GM11168 (cell line): ENCODE measurements at regions not wholly inside any gene's neighbourhood (a gene's known extent, or its start where the extent isn't known, plus 50 kb on each side); places are given as distances from the start of the nearest gene placed in this dataset.

Source experiments
- in situ Hi-C: fragments of 300-500 bp; cut with MboI; formaldehyde crosslinking; loops from one replicate; pipeline ENCODE4 v1.12.0; 2022; ENCODE audit warnings: low sequenced_read_pairs; ENCODE audit not compliant: unreplicated experiment

DNA sequence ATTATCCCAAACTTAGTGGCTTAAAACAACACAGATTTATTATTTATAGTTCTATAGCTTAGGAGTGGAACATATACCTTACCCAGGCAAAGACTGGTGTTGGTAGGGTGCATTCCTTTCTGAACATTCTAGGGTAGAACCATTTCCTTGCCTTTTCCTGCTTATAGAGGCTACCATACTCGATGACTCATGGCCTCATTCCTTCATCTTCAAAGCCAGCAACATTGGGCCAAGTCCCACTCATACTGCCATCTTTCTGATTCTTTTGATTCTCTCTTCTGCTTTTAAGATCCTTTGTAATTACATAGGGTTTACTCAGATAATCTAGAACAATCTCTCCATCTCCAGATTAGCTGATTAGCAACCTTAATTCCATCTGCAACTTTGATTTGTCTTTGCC lies 452.7 kb upstream of the KLF4 start:
- in situ Hi-C loops, result no loop called here

DNA sequence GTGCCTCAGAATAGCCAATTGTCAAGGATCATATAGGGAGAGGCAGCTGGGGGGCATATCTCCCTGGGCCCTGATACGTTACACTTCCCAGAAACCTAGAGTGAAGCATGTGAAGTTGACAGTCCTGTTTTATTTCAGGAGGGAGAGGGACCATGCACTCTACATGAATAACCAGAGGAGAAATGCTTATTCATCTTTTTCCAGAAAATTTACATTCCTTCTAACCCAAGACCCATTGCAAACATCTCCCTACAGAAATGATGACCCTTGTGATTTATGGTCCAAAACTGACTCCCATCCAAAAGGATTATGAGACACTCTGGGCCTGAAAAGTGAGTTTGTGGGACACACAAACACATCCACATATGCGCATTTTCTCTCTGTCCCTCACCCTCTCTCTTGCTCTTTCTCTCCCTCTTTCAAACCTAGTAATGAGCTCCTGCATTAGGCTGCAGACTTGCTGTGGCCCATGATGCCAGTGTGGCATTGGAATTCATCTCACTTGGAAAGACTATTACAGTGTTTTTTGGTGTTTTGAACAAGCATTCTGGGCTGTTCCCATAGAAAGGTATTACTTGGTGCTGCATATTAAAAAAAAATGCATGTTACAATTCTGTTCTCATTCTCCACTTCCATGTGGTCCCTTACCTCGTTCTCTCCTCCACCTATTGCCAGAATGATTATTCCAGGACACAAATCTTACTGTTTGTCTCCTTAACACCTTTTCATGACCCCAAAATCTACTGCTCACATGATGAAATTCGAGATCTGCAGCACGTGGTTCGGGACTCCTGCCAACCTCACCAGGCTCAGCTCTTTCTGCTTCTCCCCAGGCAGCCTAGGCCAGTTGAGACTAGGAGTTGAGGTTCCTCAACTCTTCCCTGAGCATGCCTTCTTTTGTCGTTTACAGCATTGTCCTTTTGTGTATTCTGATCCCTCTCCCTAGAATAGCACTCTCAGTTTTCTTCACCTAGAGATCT lies 451.3 kb upstream of the KLF4 start:
- in situ Hi-C loops, result no loop called here

DNA sequence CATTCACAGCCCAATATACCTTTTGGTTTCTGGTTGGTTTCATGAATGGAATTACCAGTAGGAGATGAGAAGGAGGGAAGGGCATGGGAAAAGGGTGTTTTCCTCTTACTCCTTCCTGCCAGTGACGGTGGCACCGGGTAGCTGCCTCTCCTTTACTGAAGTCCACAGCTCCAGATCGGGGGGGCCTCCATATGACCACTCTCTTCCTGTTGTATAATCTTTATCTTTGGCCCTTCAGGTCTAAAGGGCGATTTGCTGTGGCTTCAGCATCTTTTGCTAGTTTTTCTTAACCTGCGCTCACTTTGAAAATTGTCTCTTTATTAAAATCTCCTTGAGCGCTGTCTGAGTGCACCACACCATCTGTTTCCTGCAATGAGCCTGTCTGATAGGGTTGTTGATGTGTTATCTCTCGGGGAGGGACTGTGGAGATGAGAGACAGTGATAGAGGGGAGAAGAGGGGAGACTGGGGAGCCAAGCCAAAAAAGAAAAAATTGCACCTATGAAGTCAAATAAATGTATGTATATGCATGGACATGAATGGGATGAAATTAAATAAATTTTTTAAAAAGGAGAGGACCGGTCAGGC lies 449.3 kb upstream of the KLF4 start:
- in situ Hi-C loops, result no loop called here

DNA sequence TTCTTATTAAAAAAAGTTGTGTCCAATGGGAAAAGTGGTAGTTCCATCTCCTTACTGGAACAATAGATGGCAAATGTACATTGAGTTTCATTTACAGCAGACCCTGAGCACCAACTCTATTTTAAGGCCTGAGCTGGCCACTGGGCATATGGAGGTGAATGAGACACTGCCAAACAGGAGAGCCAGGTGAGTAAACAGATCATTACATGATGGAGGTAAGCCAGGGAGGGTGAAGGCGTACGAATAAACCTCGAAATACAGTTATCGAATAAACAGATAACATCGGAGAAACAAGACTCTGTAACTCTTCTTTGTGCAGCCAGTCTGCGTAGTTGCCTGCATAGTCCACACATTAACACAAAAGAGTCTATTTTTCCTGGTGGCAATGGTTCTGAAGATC lies 446.4 kb upstream of the KLF4 start:
- in situ Hi-C loops, result no loop called here

DNA sequence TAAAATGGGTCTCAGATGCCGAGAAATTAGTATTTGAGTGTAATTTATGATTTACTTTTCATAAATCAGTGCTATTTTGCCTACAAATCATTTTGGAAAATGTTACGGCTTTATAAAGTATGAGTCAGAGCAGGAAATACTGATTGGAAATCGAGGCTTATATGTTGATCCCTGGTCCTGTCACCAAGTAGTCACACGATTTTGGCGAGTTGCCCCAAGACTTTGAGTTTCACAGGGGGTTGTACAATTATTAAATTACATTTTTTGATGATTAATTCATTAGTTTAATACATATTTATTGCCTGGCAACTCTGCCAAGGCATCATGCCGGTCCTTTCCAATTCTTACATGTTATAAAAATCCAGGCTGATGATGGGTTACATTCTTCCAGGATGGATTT lies 443.9 kb upstream of the KLF4 start:
- in situ Hi-C loops, result no loop called here

DNA sequence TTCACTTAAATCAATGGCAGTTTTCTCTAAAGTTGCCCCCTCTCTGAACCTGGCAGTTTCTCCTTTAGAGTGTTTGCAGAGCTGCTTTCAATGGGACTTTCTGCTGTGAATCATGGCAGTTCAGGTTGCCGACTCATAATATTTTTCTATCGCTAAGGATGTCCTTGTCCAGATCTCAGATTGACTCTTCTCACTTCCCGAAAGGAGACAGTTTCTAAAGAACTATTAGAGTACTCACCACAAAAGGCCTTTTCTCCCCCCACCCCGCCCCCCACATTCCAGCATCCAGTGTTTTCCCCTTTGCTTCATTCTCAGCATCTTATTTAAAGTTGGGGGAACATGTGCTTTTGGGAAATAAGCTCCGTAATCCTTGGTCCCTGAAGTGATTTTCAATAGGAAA lies 443.5 kb upstream of the KLF4 start:
- in situ Hi-C loops, result no loop called here

DNA sequence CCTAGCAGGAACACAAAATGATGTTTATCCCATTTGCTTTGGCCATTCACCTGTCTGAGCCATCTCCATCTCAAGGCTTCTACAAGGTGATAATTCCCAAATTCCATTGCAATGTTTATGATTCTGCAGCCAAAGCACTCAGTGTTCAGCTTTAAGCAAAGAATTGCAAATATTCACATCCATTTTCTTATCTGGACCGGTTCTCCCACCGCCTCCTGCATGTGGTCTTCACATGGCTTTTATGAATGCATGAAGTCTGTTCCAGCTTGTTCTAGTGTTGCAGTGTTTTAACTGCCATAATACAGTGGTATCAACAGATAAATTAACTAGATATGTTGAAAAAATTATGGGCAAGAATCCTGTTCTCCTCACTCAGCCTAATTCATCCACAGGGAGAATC lies 443.0 kb upstream of the KLF4 start:
- in situ Hi-C loops, result no loop called here

DNA sequence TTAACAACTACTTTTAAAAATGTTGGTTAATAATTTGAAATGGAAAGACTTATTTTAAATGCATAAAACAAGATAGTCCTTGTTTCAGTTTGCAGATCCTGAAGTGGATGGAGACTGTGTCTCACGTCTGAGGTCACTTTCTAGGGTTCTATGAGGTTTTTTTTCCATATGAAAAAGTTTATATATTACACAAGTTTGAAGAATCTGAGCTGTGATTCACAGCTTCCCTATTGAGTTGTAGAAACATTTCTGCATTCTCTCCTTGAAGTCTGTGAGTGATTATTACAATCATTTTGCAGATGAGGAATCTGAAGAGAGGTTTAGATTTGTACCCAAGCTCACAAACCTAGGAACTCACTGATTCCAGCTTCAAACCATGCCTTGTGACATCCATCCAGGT lies 442.5 kb upstream of the KLF4 start:
- in situ Hi-C loops, result no loop called here

DNA sequence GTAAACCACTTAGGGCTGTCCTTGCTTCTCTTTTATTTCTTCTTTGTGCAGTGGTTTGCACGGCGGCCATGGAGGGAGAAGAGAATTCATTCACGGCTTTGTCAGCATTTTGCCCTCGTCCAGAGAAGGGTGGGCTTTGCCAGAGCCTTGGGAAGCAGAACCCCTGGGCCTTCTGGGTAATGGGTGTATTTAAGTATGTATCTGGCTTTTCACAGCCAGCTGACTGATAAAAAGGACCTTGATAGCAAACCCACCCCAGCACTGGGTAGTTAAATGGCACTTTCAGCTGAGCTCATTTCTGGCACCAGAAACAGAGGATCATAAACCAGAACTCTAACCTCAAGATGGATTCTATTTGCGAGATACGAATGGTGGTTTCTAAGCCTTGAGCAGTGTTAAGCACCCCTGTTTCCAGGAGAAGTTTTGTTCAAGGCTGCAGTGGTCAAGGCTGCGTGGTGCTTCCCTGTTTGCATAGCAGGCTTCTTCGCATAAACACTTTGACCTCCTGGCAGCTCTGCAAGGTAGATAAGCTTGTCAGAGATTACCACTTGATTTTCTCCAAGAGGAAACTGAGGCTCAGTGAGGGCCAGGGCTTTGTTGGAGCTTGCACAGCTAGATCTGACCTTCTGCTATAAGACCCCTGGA lies 441.6 kb upstream of the KLF4 start:
- in situ Hi-C loops, result no loop called here

DNA sequence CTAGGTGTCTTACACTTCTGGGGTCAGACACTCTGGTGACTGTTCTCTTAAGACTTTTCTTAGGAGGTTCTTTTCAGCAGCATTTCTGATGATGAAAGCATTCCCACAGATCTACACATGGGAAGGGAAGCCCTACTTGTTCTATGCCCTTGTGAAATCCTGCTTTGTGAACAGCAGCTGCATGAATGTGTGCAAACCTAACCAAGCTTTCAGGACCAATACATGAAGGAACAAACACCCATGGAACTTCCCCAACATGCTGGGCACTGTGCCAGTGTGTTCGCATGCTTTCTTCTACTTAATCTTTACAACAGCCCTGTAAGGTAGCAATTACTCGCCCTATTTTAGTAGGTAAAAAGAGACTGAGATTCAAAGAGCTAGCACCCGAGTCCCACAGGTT lies 439.9 kb upstream of the KLF4 start:
- in situ Hi-C loops, result no loop called here

DNA sequence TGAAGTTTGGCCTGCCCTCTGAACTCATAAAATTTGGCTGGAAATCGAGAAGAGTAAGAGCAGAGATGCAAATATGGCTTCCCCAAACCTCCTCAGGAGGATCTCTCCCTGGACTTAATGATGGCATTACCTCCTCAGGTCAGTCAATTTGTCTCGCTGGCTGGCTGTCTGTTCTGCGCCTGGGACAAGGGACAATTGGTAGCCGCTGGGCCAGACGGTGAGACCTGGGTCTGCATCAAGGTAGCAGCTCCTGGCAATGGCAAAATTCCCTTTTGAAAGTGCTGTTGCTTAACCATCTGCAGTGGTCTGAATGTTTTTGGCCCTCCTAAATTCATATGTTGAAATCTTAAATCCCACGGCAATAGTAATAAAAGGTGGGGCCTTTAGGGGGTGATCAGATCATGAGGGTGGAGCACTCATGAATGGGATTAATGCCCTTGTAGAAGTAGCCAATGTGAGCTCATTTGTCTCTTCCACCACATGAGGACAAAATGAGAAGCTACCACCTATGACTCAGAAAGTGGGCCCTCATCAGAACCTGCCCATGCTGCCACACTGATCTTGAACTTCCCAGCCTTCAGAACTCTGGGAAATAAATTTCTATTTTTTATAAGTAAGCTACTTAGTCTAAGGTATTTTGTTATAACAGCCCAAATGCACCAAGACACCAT lies 439.3 kb upstream of the KLF4 start:
- in situ Hi-C loops, result no loop called here

DNA sequence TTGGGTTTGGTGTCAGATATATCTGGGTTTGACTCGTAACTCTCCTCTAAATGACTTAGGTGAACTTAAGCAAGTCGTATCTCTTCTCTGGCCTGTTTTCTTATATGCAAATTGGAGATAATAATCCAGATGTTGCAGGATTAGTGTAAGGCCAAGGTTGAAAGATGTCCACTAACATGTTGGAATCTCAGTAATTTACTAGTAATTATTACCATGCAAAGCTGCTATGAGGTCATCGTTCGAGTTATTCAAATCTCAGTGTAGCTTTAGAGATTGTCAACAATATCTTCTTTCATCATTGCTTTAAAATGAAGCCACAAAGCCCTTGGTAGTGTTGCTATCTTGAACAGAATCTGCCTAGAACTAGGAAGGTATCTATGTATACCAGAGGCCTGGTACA lies 437.7 kb upstream of the KLF4 start:
- in situ Hi-C loops, result no loop called here

DNA sequence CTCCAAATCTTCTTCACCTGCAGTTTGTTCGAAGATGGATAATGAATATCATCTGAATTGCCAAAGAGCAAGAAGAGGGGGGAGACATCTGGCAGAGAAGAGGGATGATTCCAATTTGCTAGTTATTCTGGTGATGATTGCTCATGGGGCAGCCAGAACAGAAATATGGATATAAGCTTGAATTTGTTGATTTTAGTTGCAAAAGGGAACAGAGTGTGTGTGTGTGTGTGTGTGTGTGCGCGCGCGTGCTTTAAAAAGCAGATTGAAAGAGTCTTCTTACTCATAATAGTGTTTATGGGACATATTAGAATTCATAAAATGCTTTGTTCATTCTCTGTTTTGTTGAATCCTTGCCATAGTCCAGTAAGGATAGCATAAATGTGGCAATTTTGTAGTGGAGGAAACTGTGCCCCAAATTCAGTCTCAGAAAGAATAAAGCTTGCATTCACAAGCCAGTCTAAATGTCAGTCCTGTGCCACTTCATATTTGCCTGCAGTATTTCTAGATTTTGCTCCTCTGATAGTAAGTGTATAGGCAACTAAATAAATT lies 436.3 kb upstream of the KLF4 start:
- in situ Hi-C loops, result no loop called here

DNA sequence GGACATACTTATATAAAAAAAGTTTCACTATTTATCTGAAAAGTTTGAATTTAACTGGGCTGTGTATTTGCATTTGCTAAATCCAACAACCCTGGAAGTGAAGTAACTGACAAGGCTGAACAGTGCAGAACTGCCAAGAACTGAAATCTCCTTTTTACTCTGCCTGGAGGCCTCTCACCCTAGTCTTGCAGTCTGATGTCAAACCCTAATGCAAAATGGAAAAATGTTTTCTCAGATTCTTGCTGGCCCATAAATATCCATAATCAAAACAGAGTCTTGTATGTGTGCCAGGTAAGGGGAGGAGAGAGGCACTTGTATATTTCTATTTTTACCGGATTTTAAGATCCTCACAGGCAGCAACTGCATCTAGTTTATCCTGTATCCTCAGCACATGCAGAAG lies 432.7 kb upstream of the KLF4 start:
- in situ Hi-C loops, result no loop called here

DNA sequence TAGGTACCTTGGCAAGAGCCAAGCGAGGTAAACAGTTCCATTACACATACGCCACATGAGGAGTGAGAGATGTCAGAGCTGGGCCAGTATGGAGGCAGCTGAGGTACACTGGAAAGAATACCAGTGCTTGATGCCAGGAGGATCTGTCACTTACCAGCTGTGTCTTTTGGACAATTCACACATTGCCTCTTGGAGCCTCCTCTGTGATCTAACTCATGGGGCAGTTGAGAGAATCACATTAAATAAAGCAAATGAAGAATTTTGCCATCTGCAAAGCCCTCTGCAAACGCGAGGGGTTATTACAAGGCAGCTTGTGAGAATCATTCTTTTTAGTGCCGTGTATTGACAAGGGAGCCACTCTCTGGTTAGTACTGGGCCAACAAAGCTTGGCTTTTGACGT lies 429.7 kb upstream of the KLF4 start:
- in situ Hi-C loops, result no loop called here

DNA sequence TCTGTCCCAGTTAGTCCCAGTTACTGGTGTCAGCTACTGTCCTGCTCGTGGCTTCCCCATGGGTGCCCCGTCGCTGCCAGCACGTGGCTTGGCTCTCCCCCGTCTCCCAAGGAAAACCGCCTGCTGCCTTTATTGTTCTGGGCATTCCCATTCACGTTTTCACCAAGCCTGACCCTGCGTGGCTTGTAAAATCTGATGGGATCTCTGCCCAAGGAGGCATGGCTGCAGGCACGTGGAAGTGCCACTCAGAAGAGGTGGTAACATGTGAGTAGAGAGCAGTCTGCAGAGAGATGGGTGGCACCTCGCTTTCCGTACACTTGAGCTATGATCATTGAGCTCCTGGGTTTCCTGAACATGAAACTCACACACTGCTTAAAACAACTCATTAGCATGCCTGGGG lies 429.2 kb upstream of the KLF4 start:
- in situ Hi-C loops, result no loop called here

DNA sequence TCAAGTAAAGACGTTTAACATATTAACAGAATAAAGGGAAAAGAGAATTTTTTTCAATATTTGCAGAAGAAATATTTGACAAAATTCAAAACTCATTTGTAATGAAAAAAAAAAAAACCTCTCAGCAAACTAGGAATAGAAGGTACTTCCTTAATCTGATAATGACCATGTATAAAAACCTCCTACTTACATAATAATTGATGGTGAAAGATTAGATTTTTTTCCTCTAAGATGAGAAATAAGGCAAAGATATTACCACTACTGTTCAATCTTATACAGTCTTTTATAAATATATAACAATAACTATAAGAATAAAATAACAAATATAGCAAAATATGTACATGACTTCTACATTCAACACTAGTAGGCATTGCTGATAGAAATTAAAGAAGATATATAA lies 424.6 kb upstream of the KLF4 start:
- in situ Hi-C loops, result no loop called here

DNA sequence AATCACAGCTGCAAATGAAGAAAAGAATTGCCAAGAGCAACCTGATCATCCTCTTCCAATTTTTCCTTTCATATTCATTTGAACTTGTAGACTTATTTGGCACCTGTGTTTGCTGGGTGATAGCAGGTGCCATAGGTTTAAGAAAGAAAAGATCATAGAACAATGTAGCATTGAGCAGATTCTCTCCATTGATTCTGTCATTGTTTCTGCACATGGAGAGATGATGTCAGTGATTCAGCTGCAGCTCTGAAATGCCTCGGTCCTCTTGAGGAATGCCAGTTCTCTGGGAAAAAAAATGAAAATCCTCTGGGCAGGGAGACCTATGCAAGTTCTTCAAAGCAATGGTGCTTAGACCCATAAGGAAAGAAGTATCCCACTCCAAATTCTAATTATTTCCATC lies 418.1 kb upstream of the KLF4 start:
- in situ Hi-C loops, result no loop called here

DNA sequence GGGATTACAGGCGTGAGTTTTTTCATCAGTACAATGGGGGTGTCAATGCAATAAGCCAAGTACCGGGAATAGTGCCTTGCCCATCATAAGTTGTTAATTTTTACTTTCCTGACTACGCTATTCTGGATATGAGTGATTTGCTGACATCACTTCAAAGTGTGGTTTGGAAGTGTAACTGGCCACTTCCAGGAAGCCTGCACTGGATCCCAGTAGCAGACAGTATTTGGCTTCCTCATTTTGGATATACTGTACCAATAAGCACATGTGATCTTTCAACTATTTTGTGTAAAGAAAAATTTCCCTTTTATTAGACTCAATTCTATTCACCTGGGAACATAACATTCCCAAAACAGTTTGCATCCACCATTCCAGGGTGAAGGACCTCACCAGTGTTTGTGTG lies 417.7 kb upstream of the KLF4 start:
- in situ Hi-C loops, result no loop called here

DNA sequence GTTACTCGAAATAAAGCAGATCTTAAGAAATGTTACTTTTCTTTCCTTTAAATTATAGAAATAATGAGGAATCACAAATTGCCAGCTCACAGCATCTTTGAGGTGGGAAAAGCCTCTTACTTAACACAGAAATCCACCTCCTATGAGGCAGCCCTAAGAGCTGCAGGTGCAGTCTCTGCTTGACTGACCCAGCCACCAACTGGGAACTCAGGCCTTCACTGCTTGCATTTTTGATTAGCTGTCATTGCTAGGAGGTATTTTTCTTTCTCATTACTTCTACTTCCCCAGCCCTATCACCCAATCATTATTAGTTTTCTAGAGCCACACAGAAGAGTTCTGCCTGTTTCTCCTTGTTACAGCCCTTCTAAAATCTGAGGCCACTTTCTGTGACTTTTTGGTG lies 416.5 kb upstream of the KLF4 start:
- in situ Hi-C loops, result no loop called here
